ENCODE measurements at regions not wholly inside any gene's neighbourhood (a gene's known extent, or its start where the extent isn't known, plus 50 kb on each side); places are given as distances from the start of the nearest gene placed in this dataset.
"Not testable (repeated sequence)": the region's sequence is repeated elsewhere in the genome, so short reads cannot be mapped to it uniquely, and the experiment has no call there.

DNA sequence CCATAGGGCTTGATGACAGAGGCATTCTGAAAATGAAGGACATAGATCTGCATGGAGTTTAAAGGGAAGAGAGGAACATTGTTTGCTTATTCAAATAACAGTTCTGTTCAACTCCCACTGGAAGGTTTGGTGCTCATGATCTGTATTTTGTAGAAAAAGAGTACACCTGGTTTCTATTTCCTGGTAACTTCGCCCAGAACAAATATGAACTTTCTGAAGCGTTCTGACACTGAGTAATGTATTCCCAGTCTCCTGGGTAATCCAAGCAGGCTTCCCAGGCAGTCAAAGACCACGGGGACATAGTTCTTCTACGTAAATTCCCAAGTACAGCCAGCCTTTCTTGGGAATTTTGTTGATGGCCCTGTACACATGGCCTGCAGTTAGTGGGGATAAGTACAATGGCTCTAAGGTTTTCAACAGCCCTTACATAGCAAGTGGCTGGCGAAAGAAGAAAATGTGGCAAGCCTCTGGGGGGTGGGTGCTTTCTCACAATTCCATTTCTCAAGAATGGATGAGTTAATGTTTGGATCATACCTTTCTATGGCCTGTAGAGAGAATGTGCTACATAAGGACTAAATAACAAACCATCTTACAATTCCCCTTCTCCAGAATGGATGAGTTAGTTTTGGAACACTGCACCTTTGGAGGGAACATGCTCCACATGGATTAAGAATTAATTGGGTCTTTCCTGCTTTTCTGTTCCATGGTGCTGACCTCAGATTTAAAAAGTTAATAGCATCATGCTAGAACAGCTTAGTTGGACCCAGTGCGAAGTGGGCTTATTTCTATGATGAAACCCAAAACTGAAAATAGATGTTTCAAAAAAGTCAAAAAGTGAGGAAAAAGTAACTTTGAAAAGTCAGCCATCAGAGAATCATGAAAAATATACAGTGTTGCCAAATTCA is 52.7 kb downstream of the COL6A6 start:
- DNase-seq = peak; percentile 59

GRCh38 chr3:130572769-130573168 is 55.8 kb downstream of the COL6A6 start:
- peak; percentile 36 for DNase-seq

- DNase-seq = no peak
These were observed 59.6 kb downstream of the COL6A6 start for GRCh38 chr3:130576375-130577266.

- DNase-seq = no peak
These were observed 65.6 kb downstream of the COL6A6 start for GRCh38 chr3:130582457-130583153.

- DNase-seq = not testable (repeated sequence)
These were observed 77.8 kb downstream of the COL6A6 start for GRCh38 chr3:130594749-130595148.

DNA sequence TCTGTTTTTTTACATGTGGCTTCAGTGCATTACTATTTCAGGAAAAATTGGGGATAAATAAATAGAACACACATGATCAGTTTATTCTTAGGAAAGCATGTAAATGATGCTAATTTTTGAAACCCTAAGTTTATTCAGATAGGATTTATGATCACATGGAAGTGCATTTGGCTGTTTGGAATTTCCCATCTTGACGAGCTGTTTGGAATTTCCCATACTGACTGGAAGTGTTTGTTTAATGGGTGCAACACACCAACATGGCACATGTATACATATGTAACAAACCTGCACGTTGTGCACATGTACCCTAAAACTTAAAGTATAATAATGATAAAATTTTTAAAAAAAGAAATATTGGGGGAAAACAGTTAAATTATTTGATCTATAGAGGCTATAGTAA is 79.5 kb downstream of the COL6A6 start:
- no peak for DNase-seq

- DNase-seq = peak; percentile 50
These were observed 84.5 kb downstream of the COL6A6 start for GRCh38 chr3:130601442-130601971.

DNA sequence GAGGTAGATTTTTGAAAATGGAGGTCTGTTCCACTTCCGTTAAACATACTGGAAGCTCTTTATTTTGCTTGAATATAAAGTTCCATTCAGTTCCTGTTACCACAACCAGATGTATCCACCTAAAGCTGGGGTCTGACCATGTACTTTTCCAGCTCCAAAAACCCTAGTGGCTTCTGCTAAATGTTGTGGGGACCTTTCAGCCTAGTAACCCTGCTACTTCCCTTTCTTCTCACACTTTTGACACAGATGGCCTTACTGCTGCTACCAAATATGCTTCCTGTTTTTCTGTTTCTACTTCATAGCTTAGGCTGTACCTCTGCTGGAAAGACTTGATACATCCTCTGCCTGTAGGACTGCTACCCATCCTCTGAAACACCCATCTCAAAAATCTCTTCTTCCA is 87.8 kb downstream of the COL6A6 start:
- DNase-seq = no peak

DNA sequence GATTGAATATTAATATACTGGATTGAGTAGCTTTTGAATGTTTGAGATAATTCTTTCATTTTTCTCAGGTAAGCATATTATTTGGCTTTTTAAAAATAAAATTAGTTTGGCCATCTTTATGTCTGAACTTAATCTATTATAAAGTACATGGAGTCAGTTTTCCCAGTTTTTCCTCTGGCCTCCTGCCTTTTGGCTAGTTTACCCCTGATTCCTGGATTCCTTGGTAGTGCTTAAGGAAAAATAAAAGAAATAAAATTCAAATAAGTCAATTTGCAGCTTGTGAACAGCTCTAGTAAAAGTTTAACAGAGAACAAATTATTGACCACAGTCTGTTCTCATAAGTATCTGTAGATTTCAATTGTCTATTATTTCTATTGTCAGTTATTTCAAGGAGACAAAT is 89.4 kb downstream of the COL6A6 start:
- peak; percentile 59 for DNase-seq

DNA sequence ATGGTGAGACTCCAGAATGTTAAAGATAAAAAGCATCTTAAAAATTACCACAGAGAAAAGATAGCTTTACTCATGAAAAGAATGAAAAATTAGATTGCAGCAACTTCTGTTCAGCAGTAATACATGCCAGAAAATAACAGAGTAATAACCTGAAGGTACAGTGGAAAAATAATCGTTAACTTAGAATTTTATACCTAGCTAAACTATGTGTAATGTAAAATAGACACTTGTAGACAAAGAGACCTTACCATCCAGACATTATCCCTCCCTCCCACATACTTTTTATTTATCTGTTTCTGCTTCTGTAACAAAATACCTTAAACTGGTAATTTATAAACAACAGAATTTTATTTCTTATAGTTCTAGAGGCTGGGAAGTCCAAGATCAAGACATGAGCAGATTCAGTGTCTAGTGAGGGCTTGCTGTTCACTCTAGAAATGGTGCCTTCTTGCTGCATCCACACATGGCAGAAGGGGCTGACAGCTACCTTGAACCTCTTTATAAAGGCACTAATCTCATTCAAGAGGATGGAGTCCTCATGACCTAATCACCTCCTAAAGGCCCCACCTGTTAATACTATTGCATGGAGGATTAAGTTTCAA is 90.7 kb downstream of the COL6A6 start:
- no peak for DNase-seq

DNA sequence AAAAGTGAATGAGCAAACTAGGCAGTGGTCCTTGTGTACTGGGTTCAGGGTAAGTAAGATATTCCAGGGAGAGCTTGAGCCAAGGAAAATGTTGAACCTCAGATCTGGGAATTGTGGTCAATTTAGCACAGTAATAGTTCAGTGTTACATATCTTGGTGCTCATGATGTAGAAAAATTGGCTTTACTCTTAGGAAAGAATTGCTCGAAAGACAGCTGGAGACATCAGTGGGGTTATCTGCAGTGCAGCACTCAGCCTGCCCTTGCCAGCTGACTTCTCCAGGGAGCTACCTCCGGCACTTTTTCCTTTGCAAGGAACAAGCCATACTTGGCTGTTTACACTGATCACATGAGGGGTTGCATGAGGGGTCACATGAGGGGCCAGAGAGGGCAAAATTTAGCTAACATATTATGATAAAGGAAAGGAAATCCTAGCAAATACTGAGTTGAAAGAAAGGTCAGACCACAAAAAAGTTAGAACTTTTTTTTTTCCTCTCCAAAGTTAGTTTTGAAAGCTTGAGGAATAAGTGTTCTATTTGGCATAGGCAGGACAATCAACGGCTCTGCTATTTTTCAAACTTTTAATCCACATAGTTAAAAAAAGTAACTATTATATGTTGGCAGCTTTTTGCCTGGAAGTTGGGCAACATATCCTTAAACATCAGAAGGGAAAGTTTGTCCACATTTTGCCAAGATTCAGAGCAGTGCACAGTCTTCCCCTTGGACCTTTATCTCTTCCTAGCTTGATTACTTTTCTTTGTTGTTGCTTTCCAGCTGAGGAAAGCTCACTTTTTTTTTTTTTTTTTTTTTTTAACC is 92.4 kb downstream of the COL6A6 start:
- DNase-seq = peak; percentile 92

GRCh38 chr3:130619196-130619595 is 102.2 kb downstream of the COL6A6 start:
- DNase-seq = no peak

GRCh38 chr3:130621824-130622223 is 104.8 kb downstream of the COL6A6 start:
- DNase-seq = peak; percentile 72

DNA sequence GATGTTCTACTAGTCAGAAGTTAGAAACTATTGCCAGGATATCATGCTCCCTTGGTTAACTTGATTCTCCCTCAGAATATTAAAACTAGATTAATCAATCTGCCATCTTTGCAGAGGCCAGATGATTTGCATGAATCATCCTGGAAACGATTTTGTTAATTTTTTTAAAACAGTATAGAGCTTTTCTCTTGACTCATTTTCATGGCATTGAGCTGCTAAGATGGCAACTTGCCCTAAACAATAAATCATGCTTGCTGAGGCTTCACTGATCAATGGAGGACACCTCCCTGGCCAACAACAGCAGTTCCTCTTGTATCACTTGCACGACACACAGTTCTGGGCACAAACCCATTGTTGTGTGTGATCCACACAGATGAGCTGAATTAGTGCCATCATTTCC is 109.1 kb downstream of the COL6A6 start:
- peak; percentile 65 for DNase-seq

GRCh38 chr3:130627143-130627855 is 110.3 kb downstream of the COL6A6 start:
- no peak for DNase-seq

GRCh38 chr3:130627882-130628281 is 110.9 kb downstream of the COL6A6 start:
- DNase-seq = no peak
